Mesodermal cell (in vitro differentiated cells): ENCODE measurements at regions not wholly inside any gene's neighbourhood (a gene's known extent, or its start where the extent isn't known, plus 50 kb on each side); places are given as distances from the start of the nearest gene placed in this dataset.

ENCODE experiments used
- H3K27ac ChIP-seq: 2 replicates; pipeline ENCODE4 v1.7.0; 2013; ENCODE audit warnings: mild to moderate bottlenecking, low read depth, low read length, moderate library complexity; ENCODE audit not compliant: severe bottlenecking
- H3K36me3 ChIP-seq: 2 replicates; pipeline ENCODE4 v1.7.1; 2013; ENCODE audit warnings: mild to moderate bottlenecking, low read length, moderate library complexity; ENCODE audit not compliant: control insufficient read depth, insufficient read depth
- H3K4me1 ChIP-seq: one replicate; pipeline ENCODE4 v1.7.1; 2013; ENCODE audit warnings: mild to moderate bottlenecking, low read length; ENCODE audit not compliant: insufficient read depth, control insufficient read depth, poor library complexity, severe bottlenecking
- H3K4me3 ChIP-seq: 2 replicates; pipeline ENCODE4 v1.7.0; 2013; ENCODE audit warnings: low read length, control low read depth, mild to moderate bottlenecking; ENCODE audit not compliant: insufficient read depth, poor library complexity, severe bottlenecking; ENCODE audit errors: extremely low read depth
- H3K9me3 ChIP-seq: 2 replicates; pipeline ENCODE4 v1.7.1; 2013; ENCODE audit warnings: mild to moderate bottlenecking, low read length, moderate library complexity; ENCODE audit not compliant: control insufficient read depth
- WGBS, 2 experiments: methylation state at CpG; one replicate each; pipeline ENCODE4 v1.1.5; 2013; ENCODE audit warnings: missing lambda C conversion rate in 2 of 2; ENCODE audit not compliant: insufficient coverage in 2 of 2; 5-methylcytosine and 5-hydroxymethylcytosine counted together

DNA sequence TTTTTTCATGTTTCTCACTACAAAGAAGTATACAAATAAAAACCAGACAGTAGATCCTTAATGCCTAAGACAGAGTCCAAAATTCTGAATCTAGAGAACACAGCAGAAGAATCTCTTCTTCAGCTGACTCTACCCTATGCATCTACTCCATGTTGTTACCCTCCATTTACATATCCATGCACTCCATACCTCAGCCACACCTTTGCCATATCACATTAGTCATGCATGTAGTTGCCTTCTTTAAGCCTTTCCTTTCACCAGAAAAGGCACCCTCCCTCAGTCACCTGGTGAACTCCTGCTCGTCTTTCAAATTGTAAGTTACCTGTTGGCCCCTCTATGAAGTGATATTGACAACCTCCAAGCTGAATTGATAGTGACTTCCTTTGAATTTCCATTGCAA is 271.2 kb upstream of the FAR2 start:
- H3K4me1 ChIP-seq: no peaks in the 10 kb centered on the region
- H3K4me3 ChIP-seq: no peak overlapping the region
- H3K27ac ChIP-seq: no peak overlapping the region
- no peaks in the 10 kb centered on the region for H3K9me3 ChIP-seq
- 50 to 100% methylated on average over 1 of the region's 1 CpG for WGBS, 2 experiments
- H3K36me3 ChIP-seq: no peaks in the 10 kb centered on the region

DNA sequence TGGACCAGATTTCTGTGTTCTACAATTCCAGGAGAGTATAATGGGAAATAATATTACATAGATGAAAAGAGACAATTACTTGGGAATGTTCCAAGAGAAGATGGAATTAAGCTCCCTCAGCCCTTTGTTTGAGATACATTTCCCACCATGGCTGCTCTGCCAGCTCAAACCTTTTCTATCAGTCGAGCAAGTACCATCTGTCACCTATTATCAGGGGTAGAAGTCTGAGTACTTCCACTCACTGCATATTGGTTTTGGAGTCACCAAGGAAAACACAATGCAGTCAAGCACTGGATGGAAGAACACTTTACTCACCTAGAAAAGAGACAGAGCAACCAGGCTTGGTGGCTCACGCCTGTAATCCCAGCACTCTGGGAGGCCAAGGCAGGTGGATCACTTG is 270.4 kb upstream of the FAR2 start:
- no peak overlapping the region for H3K4me3 ChIP-seq
- H3K4me1 ChIP-seq: no peaks in the 10 kb centered on the region
- no peak overlapping the region for H3K27ac ChIP-seq
- no peaks in the 10 kb centered on the region for H3K9me3 ChIP-seq
- H3K36me3 ChIP-seq: no peaks in the 10 kb centered on the region
- WGBS, 2 experiments: 83% methylated on average over 2 of the region's 2 CpGs; no CpG with 5 or more reads in 1 of the 2 experiments

DNA sequence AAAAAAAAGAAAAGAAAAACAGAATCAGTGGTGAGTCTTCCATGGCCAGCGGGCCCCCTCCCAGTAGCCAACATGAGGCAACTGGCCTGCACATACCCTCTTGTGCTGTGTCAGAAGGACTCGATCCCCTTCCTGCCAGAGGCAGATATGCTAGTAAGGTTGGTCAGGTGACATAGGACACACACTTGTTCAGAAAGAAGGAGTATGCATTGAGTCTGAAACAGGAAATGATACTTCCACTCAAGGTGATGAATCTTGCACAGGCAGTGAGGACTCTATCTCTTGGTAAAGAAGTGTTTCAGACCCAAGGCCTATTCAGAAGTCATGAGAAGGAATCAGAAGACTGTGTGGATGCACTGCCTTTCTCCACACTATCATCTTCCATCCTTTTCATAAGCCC is 269.7 kb upstream of the FAR2 start:
- no peaks in the 10 kb centered on the region for H3K9me3 ChIP-seq
- H3K4me1 ChIP-seq: no peaks in the 10 kb centered on the region
- H3K4me3 ChIP-seq: no peak overlapping the region
- H3K36me3 ChIP-seq: no peaks in the 10 kb centered on the region
- H3K27ac ChIP-seq: no peak overlapping the region
- WGBS, 2 experiments: 84 to 88% methylated on average over 1 to 2 of the region's 2 CpGs

DNA sequence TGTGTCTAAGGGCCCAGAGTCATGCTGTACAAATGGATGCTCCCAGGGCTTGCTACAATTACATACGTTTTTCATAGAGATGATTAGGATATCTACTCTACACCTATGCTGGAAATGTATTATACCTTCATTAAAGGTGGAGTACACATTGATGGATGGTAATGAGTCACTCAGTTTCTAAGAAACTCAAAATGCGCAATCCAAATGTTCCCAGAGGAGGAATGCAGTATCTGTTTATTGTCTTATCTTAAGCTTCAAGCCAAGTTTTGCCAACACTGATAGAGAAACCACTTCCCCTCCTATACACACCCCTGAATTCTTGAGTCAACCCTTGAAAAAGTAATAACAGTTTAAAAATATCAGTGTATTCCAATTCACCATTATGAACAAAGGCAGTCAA is 266.6 kb upstream of the FAR2 start:
- no CpG with 5 or more reads among the region's 2 CpGs for WGBS, 2 experiments
- Histone ChIP-seq H3K27ac (no peak overlapping the region), H3K36me3 (no peaks in the 10 kb centered on the region), H3K4me3 (no peak overlapping the region), H3K4me1 (no peaks in the 10 kb centered on the region), H3K9me3 (no peaks in the 10 kb centered on the region)

DNA sequence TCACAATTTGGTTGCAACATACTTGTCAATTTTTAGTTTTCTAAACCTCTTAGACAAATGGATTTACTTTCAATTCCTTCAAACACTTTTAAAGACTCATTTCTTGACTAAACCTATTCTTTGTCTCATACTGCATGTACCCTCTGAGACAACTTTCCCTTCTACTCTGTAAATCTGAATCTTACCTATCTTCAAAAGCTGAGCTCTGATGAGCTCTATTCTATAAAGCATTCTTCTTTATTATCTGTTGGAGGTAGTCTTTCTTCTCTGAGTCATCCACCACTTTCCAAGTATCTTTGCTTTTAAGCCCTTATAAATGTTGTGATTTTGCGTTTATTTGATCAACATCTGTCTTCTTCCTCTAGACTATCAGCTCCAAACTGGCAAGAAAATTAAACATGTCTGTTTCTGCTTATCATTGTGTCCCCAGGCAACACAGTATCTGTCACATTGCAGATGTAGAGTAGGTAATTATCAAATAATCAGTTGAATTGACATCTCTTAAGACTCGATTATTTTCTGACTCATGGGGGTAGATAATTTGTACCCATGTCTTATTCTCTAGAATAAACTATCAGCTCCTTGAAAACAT is 265.6 kb upstream of the FAR2 start:
- WGBS, 2 experiments: no CpG with 5 or more reads among the region's 2 CpGs

DNA sequence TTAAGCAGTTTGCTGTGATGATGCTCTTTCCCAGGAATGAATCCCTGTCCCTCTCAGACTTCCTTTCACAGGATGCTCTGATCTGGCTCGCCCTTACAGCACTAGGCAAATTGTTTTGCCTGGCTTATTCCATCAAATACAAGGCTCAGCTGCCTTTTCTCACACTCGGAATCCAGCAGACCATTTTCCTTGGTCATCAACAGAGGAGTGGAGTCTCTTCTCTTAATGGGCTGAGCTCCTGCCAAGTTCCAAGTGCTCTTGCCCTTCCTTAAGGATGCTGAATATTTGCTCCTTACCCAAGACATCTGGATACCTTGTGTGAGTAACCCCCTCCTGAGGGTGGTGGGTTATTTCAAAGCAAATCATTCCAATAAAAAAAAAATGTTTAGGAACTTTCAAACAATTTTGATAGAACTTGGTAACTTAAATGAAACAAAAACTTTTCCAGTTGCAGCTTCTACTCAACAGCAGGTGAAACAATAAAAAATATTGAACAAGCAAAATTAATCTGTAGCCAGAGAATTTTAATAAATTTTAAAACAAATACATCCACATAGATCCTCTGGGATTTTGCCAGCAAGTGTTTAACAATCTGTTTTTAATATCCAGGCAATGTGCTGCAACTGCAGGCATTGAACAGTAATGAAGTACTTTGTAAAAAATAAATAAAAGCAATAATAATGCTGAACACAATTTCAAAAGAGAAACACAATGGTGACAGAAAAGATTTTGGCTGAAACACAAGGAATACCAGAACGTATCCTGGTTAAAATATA is 264.0 kb upstream of the FAR2 start:
- Histone ChIP-seq H3K36me3 (no peaks in the 10 kb centered on the region), H3K4me1 (no peaks in the 10 kb centered on the region), H3K4me3 (no peak overlapping the region), H3K9me3 (no peaks in the 10 kb centered on the region), H3K27ac (no peak overlapping the region)
- WGBS, 2 experiments: 83 to 85% methylated on average over 2 to 3 of the region's 3 CpGs

More for the DNA sequence above, 265.6 kb upstream of the FAR2 start:
- Histone ChIP-seq H3K4me1 (no peaks in the 10 kb centered on the region), H3K9me3 (no peaks in the 10 kb centered on the region), H3K4me3 (no peak overlapping the region), H3K36me3 (no peaks in the 10 kb centered on the region), H3K27ac (no peak overlapping the region)

DNA sequence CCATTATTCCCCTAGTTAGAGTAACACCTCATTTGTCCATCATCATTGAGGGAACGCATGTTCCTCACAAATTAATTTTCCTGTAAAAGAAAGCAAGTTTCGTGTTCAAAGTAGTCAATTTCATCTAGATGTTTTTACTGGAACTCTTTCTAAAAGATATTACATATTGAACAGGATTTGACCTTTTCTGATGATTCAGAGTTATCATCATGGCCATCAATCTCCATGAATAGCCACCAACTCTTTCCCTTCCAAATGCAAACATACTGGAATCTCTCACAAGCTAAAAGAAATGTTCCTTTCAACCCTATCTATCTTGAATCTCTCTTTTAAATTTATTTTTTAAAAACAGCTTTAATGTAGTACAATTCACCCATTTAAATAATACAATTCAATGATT is 263.1 kb upstream of the FAR2 start:
- no peak overlapping the region for H3K4me3 ChIP-seq
- no peaks in the 10 kb centered on the region for H3K4me1 ChIP-seq
- no peaks in the 10 kb centered on the region for H3K9me3 ChIP-seq
- WGBS, 2 experiments: 100% methylated on average over 1 of the region's 2 CpGs; no CpG with 5 or more reads in 1 of the 2 experiments
- H3K27ac ChIP-seq: no peak overlapping the region
- no peaks in the 10 kb centered on the region for H3K36me3 ChIP-seq

DNA sequence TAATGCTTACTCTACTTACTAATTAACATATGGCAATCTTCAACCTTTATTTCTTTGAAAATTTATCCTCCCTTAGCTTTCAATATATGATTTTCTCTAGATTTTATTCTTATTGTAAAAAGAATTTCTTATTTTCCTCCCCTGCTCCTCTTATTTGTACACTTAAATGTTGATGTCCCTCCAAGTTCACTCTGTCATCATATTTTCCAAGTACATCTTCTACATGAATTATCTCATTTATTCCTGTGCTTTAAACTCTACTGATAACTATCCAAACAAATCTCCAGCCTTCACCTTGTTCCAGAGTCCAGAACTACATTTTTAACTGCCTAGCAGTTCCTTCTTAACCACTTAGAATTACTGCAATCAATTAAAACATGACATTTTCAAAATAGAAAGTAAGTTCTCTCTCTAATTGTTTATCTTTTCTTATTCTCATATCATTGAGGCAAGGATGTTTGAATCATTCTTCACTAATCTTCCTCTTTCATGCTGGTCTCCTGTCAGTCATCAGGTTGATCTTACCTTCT is 261.6 kb upstream of the FAR2 start:
- Histone ChIP-seq H3K36me3 (no peaks in the 10 kb centered on the region), H3K27ac (no peak overlapping the region), H3K4me1 (no peaks in the 10 kb centered on the region), H3K4me3 (no peak overlapping the region), H3K9me3 (no peaks in the 10 kb centered on the region)

DNA sequence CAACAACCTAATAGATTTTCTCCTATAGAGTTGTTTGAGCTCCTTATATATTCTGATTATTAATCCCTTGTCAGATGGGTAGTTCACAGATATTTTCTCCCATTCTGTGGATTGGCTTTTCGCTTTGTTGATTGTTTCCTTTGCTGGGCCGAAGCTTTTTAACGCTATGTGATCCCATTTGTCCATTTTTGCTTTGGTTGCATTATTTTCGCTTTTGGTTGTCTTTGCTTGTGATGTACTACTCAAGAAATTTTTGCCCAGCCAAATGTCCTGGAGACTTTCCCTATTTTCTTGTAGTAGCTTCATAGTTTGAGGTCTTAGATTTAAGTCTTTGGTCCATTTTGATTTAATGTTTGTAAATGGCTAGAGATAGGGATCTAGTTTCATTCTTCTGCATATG is 258.4 kb upstream of the FAR2 start:
- no peak overlapping the region for H3K4me3 ChIP-seq
- WGBS, 2 experiments: 0 to 70% methylated on average over 1 to 4 of the region's 4 CpGs
- no peak overlapping the region for H3K27ac ChIP-seq
- H3K4me1 ChIP-seq: no peaks in the 10 kb centered on the region
- no peaks in the 10 kb centered on the region for H3K9me3 ChIP-seq
- no peaks in the 10 kb centered on the region for H3K36me3 ChIP-seq

DNA sequence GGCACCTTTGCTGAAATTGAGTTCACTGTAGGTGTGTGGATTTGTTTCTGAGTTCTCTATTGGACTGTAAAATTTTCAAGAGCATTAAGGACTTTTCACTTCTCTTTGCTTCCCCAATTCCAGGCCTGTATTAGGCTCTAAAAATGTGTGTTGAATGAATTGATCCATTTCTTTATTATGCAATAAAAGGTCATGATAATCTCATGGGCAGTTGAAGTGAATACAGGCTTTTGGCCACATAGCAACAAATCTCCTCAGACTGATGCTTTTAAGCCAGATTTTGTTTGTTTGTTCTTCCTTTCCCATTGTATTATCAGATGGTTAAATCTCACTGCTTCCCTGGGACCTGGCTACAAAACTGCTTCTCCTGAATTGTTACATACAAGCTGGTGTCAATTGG is 258.0 kb upstream of the FAR2 start:
- H3K4me3 ChIP-seq: no peak overlapping the region
- H3K4me1 ChIP-seq: no peaks in the 10 kb centered on the region
- H3K36me3 ChIP-seq: no peaks in the 10 kb centered on the region
- H3K9me3 ChIP-seq: no peaks in the 10 kb centered on the region
- H3K27ac ChIP-seq: no peak overlapping the region

DNA sequence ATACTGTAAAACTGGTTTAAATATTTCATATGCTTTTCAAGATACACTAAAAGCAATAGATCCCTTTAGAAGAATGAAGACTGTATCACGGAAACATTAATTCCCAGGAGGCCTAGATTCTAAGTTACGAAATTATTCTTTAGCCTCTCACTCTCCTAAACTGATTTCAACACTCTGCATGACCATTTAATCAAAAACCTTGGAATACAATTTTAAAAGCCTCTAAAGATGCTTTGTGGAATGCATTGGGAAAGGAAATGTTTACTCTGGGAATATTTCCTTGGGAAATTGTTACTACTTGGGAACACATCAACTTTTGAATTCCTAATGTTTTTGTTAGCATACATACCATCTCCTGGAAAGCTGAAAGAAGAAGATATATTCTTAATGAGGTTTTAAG is 255.7 kb upstream of the FAR2 start:
- H3K4me1 ChIP-seq: no peaks in the 10 kb centered on the region
- no peaks in the 10 kb centered on the region for H3K36me3 ChIP-seq
- WGBS, 2 experiments: 83% methylated on average over 1 of the region's 2 CpGs; no CpG with 5 or more reads in 1 of the 2 experiments
- no peak overlapping the region for H3K27ac ChIP-seq
- H3K9me3 ChIP-seq: no peaks in the 10 kb centered on the region
- H3K4me3 ChIP-seq: no peak overlapping the region
